Natural killer cell (primary cell): ENCODE measurements at regions not wholly inside any gene's neighbourhood (a gene's known extent, or its start where the extent isn't known, plus 50 kb on each side); places are given as distances from the start of the nearest gene placed in this dataset.

Source experiments
- ATAC-seq, 3 donors: fragments of 150-1000 bp in 2 of 3; fragments of 200-7000 bp in 1 of 3; cut with Tn5 transposase; 1 replicate in 1 of 3; 2 replicates in 2 of 3; pipeline ENCODE4 v1.10.0; 2021; ENCODE audit warnings: mild to moderate bottlenecking in 2 of 3, moderate library complexity in 2 of 3
- DNase-seq, 2 donors: peaks; one replicate each; pipeline versions ENCODE4 v3.0.0 to v3.0.0-alpha.2; 2013 to 2021; ENCODE audit warnings: mixed read lengths in 1 of 2
- H3K27ac ChIP-seq: one replicate; pipeline ENCODE4 v1.5.1; 2013; ENCODE audit warnings: mild to moderate bottlenecking, low read length
- H3K27me3 ChIP-seq: one replicate; pipeline ENCODE4 v1.6.1; 2013; ENCODE audit warnings: low read length; ENCODE audit not compliant: control insufficient read depth, insufficient read depth
- H3K36me3 ChIP-seq: one replicate; pipeline ENCODE4 v1.6.1; 2013; ENCODE audit warnings: low read length; ENCODE audit not compliant: control insufficient read depth, insufficient read depth
- H3K4me1 ChIP-seq: one replicate; pipeline ENCODE4 v1.6.1; 2013; ENCODE audit warnings: low read length; ENCODE audit not compliant: control insufficient read depth, insufficient read depth
- H3K4me3 ChIP-seq: one replicate; pipeline ENCODE4 v1.5.1; 2013; ENCODE audit warnings: low read length
- H3K9me3 ChIP-seq: one replicate; pipeline ENCODE4 v1.6.1; 2013; ENCODE audit warnings: low read length; ENCODE audit not compliant: control insufficient read depth, insufficient read depth
- H3K27ac Mint-ChIP-seq, 2 donors: one replicate each; pipeline ENCODE4 v1.8.0; 2022; ENCODE audit warnings: mild to moderate bottlenecking in 2 of 2, mixed read lengths in 2 of 2, moderate library complexity in 1 of 2
- H3K27me3 Mint-ChIP-seq, 2 donors: one replicate each; pipeline ENCODE4 v1.8.0; 2022; ENCODE audit warnings: low read depth in 2 of 2, mixed read lengths in 2 of 2
- H3K36me3 Mint-ChIP-seq: one replicate; pipeline ENCODE4 v1.8.0; 2022; ENCODE audit warnings: mixed read lengths
- H3K4me1 Mint-ChIP-seq, 2 donors: one replicate each; pipeline ENCODE4 v1.8.0; 2022; ENCODE audit warnings: mixed read lengths in 2 of 2
- H3K4me3 Mint-ChIP-seq: one replicate; pipeline ENCODE4 v1.8.0; 2022; ENCODE audit warnings: mild to moderate bottlenecking, moderate library complexity, mixed read lengths
- H3K9me3 Mint-ChIP-seq, 2 donors: one replicate each; pipeline ENCODE4 v1.8.0; 2022; ENCODE audit warnings: mixed read lengths in 2 of 2
- WGBS: methylation state at CpG from one replicate; pipeline ENCODE4 v1.1.7; 2013; ENCODE audit warnings: missing lambda C conversion rate; ENCODE audit not compliant: insufficient coverage; 5-methylcytosine and 5-hydroxymethylcytosine counted together
- intact Hi-C: fragments of 100-400 bp; cut with micrococcal nuclease; formaldehyde crosslinking; loops from one replicate; pipeline ENCODE4 v1.14.2; 2022
- TF ChIP-seq, protein P1 (sequence below): fragments of 200-600 bp; IDR thresholded peaks from one replicate; pipeline ENCODE4 v1.8.0; 2022; ENCODE audit warnings: antibody characterized with exemption

DNA sequence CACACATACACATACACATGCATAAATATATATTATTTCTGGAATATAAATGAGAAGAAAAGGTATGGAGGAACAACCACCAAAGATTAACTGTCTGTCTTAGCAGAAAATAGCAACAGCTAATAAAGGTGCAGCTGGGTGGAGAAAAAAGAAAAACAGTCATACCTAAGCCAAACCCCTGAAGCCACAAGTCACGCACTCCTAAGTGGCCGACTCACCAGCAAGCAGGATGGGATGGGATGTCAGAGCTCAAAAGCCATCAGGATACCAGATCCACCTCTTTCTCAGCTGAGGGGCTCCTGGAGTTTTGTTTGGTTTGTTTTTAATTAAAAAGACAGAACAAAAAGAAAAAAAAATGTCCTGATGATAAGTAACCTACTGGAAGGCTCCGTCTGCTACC lies 64.7 kb upstream of the HIVEP3 start:
- Mint-ChIP-seq H3K4me1 (peaks cover 57 to 58% of the 10 kb centered on the region in 2 donors), H3K27me3 (no peaks in the 10 kb centered on the region), H3K36me3 (no peaks in the 10 kb centered on the region), H3K27ac (no peak overlapping the region), H3K4me3 (no peak overlapping the region), H3K9me3 (no peaks in the 10 kb centered on the region)
- 93% methylated on average over 3 of the region's 3 CpGs for WGBS
- no peaks in the 10 kb centered on the region for H3K9me3 ChIP-seq
- H3K4me3 ChIP-seq: no peak overlapping the region
- TF ChIP-seq, protein P1, sequence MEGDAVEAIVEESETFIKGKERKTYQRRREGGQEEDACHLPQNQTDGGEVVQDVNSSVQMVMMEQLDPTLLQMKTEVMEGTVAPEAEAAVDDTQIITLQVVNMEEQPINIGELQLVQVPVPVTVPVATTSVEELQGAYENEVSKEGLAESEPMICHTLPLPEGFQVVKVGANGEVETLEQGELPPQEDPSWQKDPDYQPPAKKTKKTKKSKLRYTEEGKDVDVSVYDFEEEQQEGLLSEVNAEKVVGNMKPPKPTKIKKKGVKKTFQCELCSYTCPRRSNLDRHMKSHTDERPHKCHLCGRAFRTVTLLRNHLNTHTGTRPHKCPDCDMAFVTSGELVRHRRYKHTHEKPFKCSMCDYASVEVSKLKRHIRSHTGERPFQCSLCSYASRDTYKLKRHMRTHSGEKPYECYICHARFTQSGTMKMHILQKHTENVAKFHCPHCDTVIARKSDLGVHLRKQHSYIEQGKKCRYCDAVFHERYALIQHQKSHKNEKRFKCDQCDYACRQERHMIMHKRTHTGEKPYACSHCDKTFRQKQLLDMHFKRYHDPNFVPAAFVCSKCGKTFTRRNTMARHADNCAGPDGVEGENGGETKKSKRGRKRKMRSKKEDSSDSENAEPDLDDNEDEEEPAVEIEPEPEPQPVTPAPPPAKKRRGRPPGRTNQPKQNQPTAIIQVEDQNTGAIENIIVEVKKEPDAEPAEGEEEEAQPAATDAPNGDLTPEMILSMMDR: no peak
- intact Hi-C loops: loop anchor here (10.0 kb wide), 1 partner anchor 409 kb away; no protein-coding TSS in a partner anchor
- peaks cover 17% of the 10 kb centered on the region for H3K4me1 ChIP-seq
- DNase-seq (no peak), ATAC-seq (no peak)
- no peak overlapping the region for H3K27ac ChIP-seq
- no peaks in the 10 kb centered on the region for H3K27me3 ChIP-seq
- H3K36me3 ChIP-seq: no peaks in the 10 kb centered on the region

- TF ChIP-seq, protein P1: no peak
- Mint-ChIP-seq H3K27me3 (no peaks in the 10 kb centered on the region), H3K27ac (peak overlapping the region; percentile 52 to 79), H3K9me3 (no peaks in the 10 kb centered on the region), H3K4me1 (peaks cover 46 to 62% of the 10 kb centered on the region in 2 donors), H3K36me3 (no peaks in the 10 kb centered on the region), H3K4me3 (peak overlapping the region; percentile 21)
- 95% methylated on average over 3 of the region's 3 CpGs for WGBS
- Histone ChIP-seq H3K27ac (no peak overlapping the region), H3K4me3 (no peak overlapping the region), H3K9me3 (no peaks in the 10 kb centered on the region), H3K4me1 (peaks cover 17% of the 10 kb centered on the region), H3K27me3 (no peaks in the 10 kb centered on the region), H3K36me3 (no peaks in the 10 kb centered on the region)
- intact Hi-C loops: loop anchor here (10.0 kb wide), 1 partner anchor 407 kb away; no protein-coding TSS in a partner anchor
- ATAC-seq (no peak), DNase-seq (no peak)
These were observed 63.1 kb upstream of the HIVEP3 start for GRCh38 chr1:41981796-41982195.

- ATAC-seq: peak; percentile 68 to 86 (median 70)
- Mint-ChIP-seq H3K4me1 (peaks cover 46 to 63% of the 10 kb centered on the region in 2 donors), H3K27me3 (no peaks in the 10 kb centered on the region), H3K4me3 (peak overlapping the region; percentile 68), H3K9me3 (no peaks in the 10 kb centered on the region), H3K27ac (peak overlapping the region; percentile 52 to 79), H3K36me3 (no peaks in the 10 kb centered on the region)
- Histone ChIP-seq H3K4me3 (no peak overlapping the region), H3K9me3 (no peaks in the 10 kb centered on the region), H3K27me3 (no peaks in the 10 kb centered on the region), H3K36me3 (no peaks in the 10 kb centered on the region), H3K4me1 (peaks cover 17% of the 10 kb centered on the region), H3K27ac (no peak overlapping the region)
- 36% methylated on average over 12 of the region's 12 CpGs for WGBS
- intact Hi-C loops: loop anchor here (10.0 kb wide), 1 partner anchor 406 kb away; no protein-coding TSS in a partner anchor
- DNase-seq: peak in 1 of 2 donors; percentile 24
- TF ChIP-seq, protein P1: no peak
These were observed 62.3 kb upstream of the HIVEP3 start for GRCh38 chr1:41980827-41981653.
